Liver (tissue), 3 donors: ENCODE measurements at regions not wholly inside any gene's neighbourhood (a gene's known extent, or its start where the extent isn't known, plus 50 kb on each side); places are given as distances from the start of the nearest gene placed in this dataset.

Experiments
- RAD21 ChIP-seq, 2 donors: IDR thresholded peaks; 2 replicates each; pipeline ENCODE4 v1.6.1; 2016; ENCODE audit warnings: antibody characterized with exemption in 2 of 2, mild to moderate bottlenecking in 2 of 2
- TAF1 ChIP-seq: conservative IDR thresholded peaks from 2 replicates; pipeline ENCODE4 v1.6.1; 2016; ENCODE audit warnings: antibody characterized with exemption, mild to moderate bottlenecking
- TF ChIP-seq, protein P1 (sequence below): fragments of 150-350 bp; IDR thresholded peaks from 2 replicates; pipeline ENCODE4 v1.5.1; 2017; ENCODE audit warnings: improper control_type of control experiment, low read depth, low read length; ENCODE audit not compliant: missing input control
- donor health status: healthy.
- donor health status: healthy.

- TF ChIP-seq, protein P1, sequence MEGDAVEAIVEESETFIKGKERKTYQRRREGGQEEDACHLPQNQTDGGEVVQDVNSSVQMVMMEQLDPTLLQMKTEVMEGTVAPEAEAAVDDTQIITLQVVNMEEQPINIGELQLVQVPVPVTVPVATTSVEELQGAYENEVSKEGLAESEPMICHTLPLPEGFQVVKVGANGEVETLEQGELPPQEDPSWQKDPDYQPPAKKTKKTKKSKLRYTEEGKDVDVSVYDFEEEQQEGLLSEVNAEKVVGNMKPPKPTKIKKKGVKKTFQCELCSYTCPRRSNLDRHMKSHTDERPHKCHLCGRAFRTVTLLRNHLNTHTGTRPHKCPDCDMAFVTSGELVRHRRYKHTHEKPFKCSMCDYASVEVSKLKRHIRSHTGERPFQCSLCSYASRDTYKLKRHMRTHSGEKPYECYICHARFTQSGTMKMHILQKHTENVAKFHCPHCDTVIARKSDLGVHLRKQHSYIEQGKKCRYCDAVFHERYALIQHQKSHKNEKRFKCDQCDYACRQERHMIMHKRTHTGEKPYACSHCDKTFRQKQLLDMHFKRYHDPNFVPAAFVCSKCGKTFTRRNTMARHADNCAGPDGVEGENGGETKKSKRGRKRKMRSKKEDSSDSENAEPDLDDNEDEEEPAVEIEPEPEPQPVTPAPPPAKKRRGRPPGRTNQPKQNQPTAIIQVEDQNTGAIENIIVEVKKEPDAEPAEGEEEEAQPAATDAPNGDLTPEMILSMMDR = no peak
- TF ChIP-seq RAD21 (IDR thresholded peaks at IDR 0.05) (no peak), TAF1 (no peak)
Measured at GRCh38 chr4:20127626-20128025, 124.1 kb upstream of the SLIT2 start.
